ENCODE measurements at regions not wholly inside any gene's neighbourhood (a gene's known extent, or its start where the extent isn't known, plus 50 kb on each side); places are given as distances from the start of the nearest gene placed in this dataset.

- TF ChIP-seq CTCF (IDR thresholded peaks at IDR 0.05) (no peak), POLR2AphosphoS5 (IDR thresholded peaks at IDR 0.05) (no peak)
Measured at GRCh38 chr13:87788363-87788762, 117.2 kb downstream of the SLITRK5 start.

All from prostate gland (tissue), 2 donors.